Osteoblast (primary cell): ENCODE measurements at regions not wholly inside any gene's neighbourhood (a gene's known extent, or its start where the extent isn't known, plus 50 kb on each side); places are given as distances from the start of the nearest gene placed in this dataset.

Source experiments
- DNase-seq: peaks from one replicate; pipeline ENCODE4 v3.0.0; 2011; ENCODE audit warnings: low spot score, mixed read lengths; ENCODE audit not compliant: insufficient read length; ENCODE audit errors: missing footprints
- H2AFZ ChIP-seq: 2 replicates; pipeline ENCODE4 v1.6.0; 2011; ENCODE audit warnings: mild to moderate bottlenecking, low read length
- H3K27ac ChIP-seq: 2 replicates; pipeline ENCODE4 v1.5.1; 2011; ENCODE audit warnings: mild to moderate bottlenecking, low read depth, low read length, moderate library complexity
- H3K27me3 ChIP-seq: 2 replicates; pipeline ENCODE4 v1.6.0; 2012; ENCODE audit warnings: mild to moderate bottlenecking, control low read depth, inconsistent platforms, low read length, moderate library complexity; ENCODE audit not compliant: insufficient read depth
- H3K36me3 ChIP-seq: 2 replicates; pipeline ENCODE4 v1.5.1; 2011; ENCODE audit warnings: mild to moderate bottlenecking, low read length, control low read depth, moderate library complexity; ENCODE audit not compliant: insufficient read depth
- H3K4me1 ChIP-seq: 2 replicates; pipeline ENCODE4 v1.5.1; 2011; ENCODE audit warnings: mild to moderate bottlenecking, low read length, control low read depth, moderate library complexity; ENCODE audit not compliant: insufficient read depth
- H3K4me2 ChIP-seq: 2 replicates; pipeline ENCODE4 v1.6.0; 2011; ENCODE audit warnings: mild to moderate bottlenecking, low read length; ENCODE audit not compliant: insufficient read depth
- H3K4me3 ChIP-seq: fragments of 200-600 bp; sonication (generic); 3 replicates; pipeline ENCODE4 v1.5.1; 2012; ENCODE audit warnings: mild to moderate bottlenecking, low read length, inconsistent platforms; ENCODE audit not compliant: insufficient read depth
- H3K79me2 ChIP-seq: 2 replicates; pipeline ENCODE4 v1.6.0; 2012; ENCODE audit warnings: mild to moderate bottlenecking, low read length, control low read depth, inconsistent platforms; ENCODE audit not compliant: insufficient read depth
- H3K9me3 ChIP-seq: 2 replicates; pipeline ENCODE4 v1.5.1; 2011; ENCODE audit warnings: low read depth, low read length, control low read depth
- H4K20me1 ChIP-seq: 2 replicates; pipeline ENCODE4 v1.6.0; 2012; ENCODE audit warnings: mild to moderate bottlenecking, low read length, control low read depth; ENCODE audit not compliant: insufficient read depth
- TF ChIP-seq, protein P1 (sequence below): IDR thresholded peaks from 2 replicates; pipeline ENCODE4 v1.5.1; 2011; ENCODE audit warnings: mild to moderate bottlenecking, low read depth, low read length, moderate library complexity; ENCODE audit errors: extremely low read depth

DNA sequence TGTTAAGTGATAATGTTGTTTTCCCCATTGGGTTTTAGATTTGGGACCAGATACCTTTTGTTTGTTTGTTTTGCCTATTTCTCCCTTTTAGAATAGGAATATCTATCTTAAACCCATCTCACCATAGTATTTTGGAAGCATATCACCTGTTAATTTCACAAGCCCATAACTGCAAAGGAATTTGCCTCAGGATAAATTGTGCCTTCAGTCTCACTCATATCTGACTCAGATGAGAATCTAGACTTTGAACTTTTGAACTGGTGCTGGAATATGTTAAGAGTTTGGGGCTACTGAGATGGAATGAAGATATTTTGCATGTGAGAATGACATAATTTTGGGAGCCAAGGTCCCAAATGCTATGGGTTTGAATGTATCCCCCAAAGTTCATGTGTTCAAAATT is 607.4 kb downstream of the HACE1 start:
- no peak for DNase-seq
- Histone ChIP-seq H3K27me3 (no peaks in the 10 kb centered on the region), H2AFZ (no peak overlapping the region)

DNA sequence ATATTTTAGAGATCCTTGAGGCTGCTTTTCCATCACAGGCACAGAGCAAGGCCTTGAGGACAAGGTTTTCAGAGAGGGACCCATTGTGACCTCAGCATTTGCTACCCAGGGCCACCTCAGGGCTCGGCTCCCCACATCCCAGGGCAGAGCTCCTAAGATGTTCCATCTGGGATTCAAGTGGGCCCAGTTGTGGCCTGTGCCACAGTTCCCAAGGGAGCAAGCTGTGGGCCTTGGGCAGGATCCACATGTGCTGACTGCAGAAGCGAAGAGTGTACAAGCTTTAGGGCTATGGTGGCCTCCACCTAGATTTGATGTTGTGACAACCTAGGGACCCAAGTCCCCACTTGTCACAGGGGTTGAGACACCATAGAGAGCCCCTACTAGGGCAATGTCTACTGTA is 608.1 kb downstream of the HACE1 start:
- no peak overlapping the region for H3K4me2 ChIP-seq
- no peaks in the 10 kb centered on the region for H3K79me2 ChIP-seq
- H3K9me3 ChIP-seq = no peaks in the 10 kb centered on the region
- H3K27me3 ChIP-seq = no peaks in the 10 kb centered on the region
- H2AFZ ChIP-seq = no peak overlapping the region
- no peaks in the 10 kb centered on the region for H3K36me3 ChIP-seq
- H3K4me1 ChIP-seq = no peaks in the 10 kb centered on the region
- no peak overlapping the region for H3K27ac ChIP-seq
- no peak overlapping the region for H3K4me3 ChIP-seq
- peak; percentile 4 for DNase-seq
- H4K20me1 ChIP-seq = no peaks in the 10 kb centered on the region
- TF ChIP-seq, protein P1, sequence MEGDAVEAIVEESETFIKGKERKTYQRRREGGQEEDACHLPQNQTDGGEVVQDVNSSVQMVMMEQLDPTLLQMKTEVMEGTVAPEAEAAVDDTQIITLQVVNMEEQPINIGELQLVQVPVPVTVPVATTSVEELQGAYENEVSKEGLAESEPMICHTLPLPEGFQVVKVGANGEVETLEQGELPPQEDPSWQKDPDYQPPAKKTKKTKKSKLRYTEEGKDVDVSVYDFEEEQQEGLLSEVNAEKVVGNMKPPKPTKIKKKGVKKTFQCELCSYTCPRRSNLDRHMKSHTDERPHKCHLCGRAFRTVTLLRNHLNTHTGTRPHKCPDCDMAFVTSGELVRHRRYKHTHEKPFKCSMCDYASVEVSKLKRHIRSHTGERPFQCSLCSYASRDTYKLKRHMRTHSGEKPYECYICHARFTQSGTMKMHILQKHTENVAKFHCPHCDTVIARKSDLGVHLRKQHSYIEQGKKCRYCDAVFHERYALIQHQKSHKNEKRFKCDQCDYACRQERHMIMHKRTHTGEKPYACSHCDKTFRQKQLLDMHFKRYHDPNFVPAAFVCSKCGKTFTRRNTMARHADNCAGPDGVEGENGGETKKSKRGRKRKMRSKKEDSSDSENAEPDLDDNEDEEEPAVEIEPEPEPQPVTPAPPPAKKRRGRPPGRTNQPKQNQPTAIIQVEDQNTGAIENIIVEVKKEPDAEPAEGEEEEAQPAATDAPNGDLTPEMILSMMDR = no peak

More for the DNA sequence above, 607.4 kb downstream of the HACE1 start:
- H3K4me3 ChIP-seq = no peak overlapping the region
- H3K4me2 ChIP-seq = no peak overlapping the region
- TF ChIP-seq, protein P1 = no peak
- no peaks in the 10 kb centered on the region for H3K79me2 ChIP-seq
- H3K27ac ChIP-seq = no peak overlapping the region
- no peaks in the 10 kb centered on the region for H3K4me1 ChIP-seq
- H3K36me3 ChIP-seq = no peaks in the 10 kb centered on the region
- H4K20me1 ChIP-seq = no peaks in the 10 kb centered on the region
- H3K9me3 ChIP-seq = no peaks in the 10 kb centered on the region

DNA sequence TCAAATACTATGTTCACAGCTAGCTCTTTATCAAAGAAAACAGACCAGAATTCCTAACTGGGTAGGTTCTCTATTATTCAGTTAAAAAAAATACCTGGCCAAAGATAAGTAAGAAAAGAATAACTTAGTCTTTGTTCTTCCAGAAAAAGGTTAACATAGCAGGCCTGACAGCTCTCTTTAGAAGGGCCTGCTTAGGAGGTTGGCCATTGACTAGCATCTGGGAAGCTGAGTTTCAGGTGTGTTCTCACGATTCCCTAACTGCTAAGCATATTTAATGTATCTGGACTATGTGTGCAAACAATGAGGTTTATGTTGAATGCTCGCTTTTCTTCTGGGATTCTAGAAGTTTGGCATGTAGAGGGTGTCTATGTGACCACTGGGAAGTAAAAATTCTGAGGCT is 618.9 kb downstream of the HACE1 start:
- no peak overlapping the region for H3K4me2 ChIP-seq
- no peaks in the 10 kb centered on the region for H3K4me1 ChIP-seq
- TF ChIP-seq, protein P1 = no peak
- no peak overlapping the region for H3K27ac ChIP-seq
- H3K4me3 ChIP-seq = no peak overlapping the region
- no peaks in the 10 kb centered on the region for H3K9me3 ChIP-seq
- no peaks in the 10 kb centered on the region for H3K36me3 ChIP-seq
- DNase-seq = no peak
- no peaks in the 10 kb centered on the region for H3K79me2 ChIP-seq
- H3K27me3 ChIP-seq = no peaks in the 10 kb centered on the region
- H4K20me1 ChIP-seq = no peaks in the 10 kb centered on the region
- no peak overlapping the region for H2AFZ ChIP-seq

DNA sequence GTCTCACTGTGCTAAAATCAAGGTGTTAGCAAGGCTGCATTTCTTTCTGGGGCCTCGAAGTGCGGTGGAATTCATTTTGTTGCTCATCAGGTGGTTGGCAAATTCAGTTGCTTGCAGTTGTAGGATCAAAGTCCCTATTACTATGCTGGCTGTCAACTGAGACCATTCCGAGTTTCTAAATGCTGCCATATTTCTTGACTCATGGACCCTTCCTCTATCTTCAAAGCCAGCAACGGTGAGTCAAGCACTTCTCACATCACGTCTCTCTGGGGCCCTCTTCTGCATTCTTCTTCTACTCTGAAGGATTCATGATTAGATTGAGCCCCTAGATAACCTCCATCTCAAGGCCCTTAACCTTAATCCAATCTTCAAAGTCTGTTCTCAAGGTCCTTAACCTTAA is 619.7 kb downstream of the HACE1 start:
- TF ChIP-seq, protein P1 = no peak
- DNase-seq = no peak
- Histone ChIP-seq H3K4me1 (no peaks in the 10 kb centered on the region), H3K36me3 (no peaks in the 10 kb centered on the region), H3K27ac (no peak overlapping the region), H3K79me2 (no peaks in the 10 kb centered on the region), H3K27me3 (no peaks in the 10 kb centered on the region), H4K20me1 (no peaks in the 10 kb centered on the region), H3K4me2 (no peak overlapping the region), H3K9me3 (no peaks in the 10 kb centered on the region), H3K4me3 (no peak overlapping the region), H2AFZ (no peak overlapping the region)
